ENCODE measurements at regions not wholly inside any gene's neighbourhood (a gene's known extent, or its start where the extent isn't known, plus 50 kb on each side); places are given as distances from the start of the nearest gene placed in this dataset.
"Not testable (repeated sequence)": the region's sequence is repeated elsewhere in the genome, so short reads cannot be mapped to it uniquely, and the experiment has no call there.

- not testable (repeated sequence) for DNase-seq
Observed at GRCh38 chr9:33740958-33741357, 54.4 kb upstream of the PRSS3 start.

- DNase-seq, result no peak
Observed at GRCh38 chr9:33742051-33742450, 53.3 kb upstream of the PRSS3 start.

- DNase-seq, result no peak
Observed at GRCh38 chr9:33742519-33742918, 52.8 kb upstream of the PRSS3 start.

Measured in NCI-H774 (cell line).